Activated naive CD8-positive, alpha-beta T cell treated with anti-CD3 and anti-CD28 coated beads for 36 hours (primary cell): ENCODE measurements at regions not wholly inside any gene's neighbourhood (a gene's known extent, or its start where the extent isn't known, plus 50 kb on each side); places are given as distances from the start of the nearest gene placed in this dataset.

Experiments used
- DNase-seq: peaks from one replicate; pipeline ENCODE4 v3.0.0; 2021
- H3K27ac Mint-ChIP-seq: one replicate; pipeline ENCODE4 v1.8.0; 2022; ENCODE audit warnings: mild to moderate bottlenecking, moderate library complexity, mixed read lengths
- H3K27me3 Mint-ChIP-seq: one replicate; pipeline ENCODE4 v1.8.0; 2022; ENCODE audit warnings: mild to moderate bottlenecking, mixed read lengths
- H3K36me3 Mint-ChIP-seq: one replicate; pipeline ENCODE4 v1.8.0; 2021; ENCODE audit warnings: mild to moderate bottlenecking, mixed read lengths
- H3K4me1 Mint-ChIP-seq: one replicate; pipeline ENCODE4 v1.8.0; 2021; ENCODE audit warnings: mixed read lengths
- H3K4me3 Mint-ChIP-seq: one replicate; pipeline ENCODE4 v1.8.0; 2022; ENCODE audit warnings: mild to moderate bottlenecking, moderate library complexity, mixed read lengths
- H3K9me3 Mint-ChIP-seq: one replicate; pipeline ENCODE4 v1.8.0; 2022; ENCODE audit warnings: mixed read lengths

DNA sequence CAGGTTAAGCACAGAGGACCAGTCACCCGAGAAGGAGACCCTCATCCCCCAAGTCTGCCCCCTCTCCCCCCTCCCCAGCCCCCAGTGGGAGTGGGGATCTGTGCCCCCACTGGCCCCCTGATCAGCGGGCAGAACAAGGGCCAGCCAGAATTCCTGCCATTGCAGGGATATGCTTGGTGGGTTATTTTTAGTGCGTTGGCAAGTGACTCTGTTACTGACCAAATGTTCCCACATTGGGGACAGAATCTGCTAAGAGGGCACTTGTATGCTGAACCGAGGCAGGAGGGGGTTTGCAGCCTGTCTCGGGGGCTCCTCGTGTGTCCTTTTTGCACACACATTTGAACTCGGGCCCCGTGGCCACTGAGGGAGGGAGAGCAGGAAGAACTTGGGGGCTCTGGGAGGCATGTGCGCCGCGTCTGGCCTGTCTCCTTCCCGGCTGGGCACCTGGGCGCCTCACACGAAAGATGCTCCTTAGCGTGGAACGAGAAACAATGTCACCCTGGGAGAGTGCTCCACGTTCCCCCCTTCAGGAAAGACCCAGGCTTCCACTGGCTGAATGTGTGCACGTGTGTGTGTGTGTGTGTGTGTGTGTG lies 66.4 kb upstream of the CASZ1 start:
- no peaks in the 10 kb centered on the region for H3K9me3 Mint-ChIP-seq
- no peaks in the 10 kb centered on the region for H3K36me3 Mint-ChIP-seq
- no peak overlapping the region for H3K4me3 Mint-ChIP-seq
- DNase-seq: no peak
- peaks cover 9% of the 10 kb centered on the region for H3K4me1 Mint-ChIP-seq
- H3K27me3 Mint-ChIP-seq: peaks cover 38% of the 10 kb centered on the region
- no peak overlapping the region for H3K27ac Mint-ChIP-seq

DNA sequence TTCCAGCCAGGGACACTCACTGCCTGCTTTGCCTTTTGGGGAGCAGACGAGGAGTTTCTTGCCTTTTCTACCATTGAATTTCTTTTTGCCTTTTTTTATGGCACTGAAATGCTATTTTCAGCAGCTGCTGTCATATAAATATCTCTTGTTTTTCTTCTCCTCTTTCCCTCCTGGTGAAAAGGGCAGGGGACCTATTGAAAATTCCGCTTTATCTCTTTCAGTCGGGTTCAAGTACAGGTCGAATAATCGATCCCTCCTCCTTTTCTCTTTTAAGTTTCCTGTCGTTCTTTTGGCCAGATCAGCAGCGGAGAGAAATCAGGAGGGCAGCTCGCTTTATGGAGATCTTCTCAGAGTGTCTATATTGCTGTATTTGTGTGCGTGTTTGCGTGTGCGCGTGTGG lies 67.4 kb upstream of the CASZ1 start:
- no peak for DNase-seq
- Mint-ChIP-seq H3K4me1 (peaks cover 10% of the 10 kb centered on the region), H3K27me3 (peaks cover 48% of the 10 kb centered on the region), H3K9me3 (no peaks in the 10 kb centered on the region), H3K36me3 (no peaks in the 10 kb centered on the region), H3K4me3 (no peak overlapping the region), H3K27ac (no peak overlapping the region)

DNA sequence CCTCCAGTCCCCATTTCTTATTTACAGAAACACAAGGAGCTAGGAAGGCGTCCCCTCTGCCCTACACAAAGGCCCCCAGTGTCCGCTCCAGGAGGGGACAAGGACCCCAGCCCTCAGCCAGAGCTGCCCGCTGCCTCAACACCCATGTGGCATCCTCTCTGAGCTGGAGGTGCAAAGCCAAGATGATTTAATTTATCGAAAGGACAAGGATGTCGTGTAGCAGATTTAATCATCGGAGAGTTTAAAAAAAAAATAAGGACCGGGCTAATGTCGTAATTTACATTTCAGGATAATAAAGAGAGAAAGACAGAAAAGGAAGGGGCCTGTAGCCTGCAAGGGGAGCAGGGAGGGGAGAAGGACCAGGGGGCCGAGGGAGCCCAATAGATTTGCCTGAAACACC lies 68.3 kb upstream of the CASZ1 start:
- Mint-ChIP-seq H3K36me3 (no peaks in the 10 kb centered on the region), H3K27ac (no peak overlapping the region), H3K27me3 (peaks cover 53% of the 10 kb centered on the region), H3K9me3 (no peaks in the 10 kb centered on the region), H3K4me1 (peaks cover 10% of the 10 kb centered on the region), H3K4me3 (no peak overlapping the region)
- no peak for DNase-seq

DNA sequence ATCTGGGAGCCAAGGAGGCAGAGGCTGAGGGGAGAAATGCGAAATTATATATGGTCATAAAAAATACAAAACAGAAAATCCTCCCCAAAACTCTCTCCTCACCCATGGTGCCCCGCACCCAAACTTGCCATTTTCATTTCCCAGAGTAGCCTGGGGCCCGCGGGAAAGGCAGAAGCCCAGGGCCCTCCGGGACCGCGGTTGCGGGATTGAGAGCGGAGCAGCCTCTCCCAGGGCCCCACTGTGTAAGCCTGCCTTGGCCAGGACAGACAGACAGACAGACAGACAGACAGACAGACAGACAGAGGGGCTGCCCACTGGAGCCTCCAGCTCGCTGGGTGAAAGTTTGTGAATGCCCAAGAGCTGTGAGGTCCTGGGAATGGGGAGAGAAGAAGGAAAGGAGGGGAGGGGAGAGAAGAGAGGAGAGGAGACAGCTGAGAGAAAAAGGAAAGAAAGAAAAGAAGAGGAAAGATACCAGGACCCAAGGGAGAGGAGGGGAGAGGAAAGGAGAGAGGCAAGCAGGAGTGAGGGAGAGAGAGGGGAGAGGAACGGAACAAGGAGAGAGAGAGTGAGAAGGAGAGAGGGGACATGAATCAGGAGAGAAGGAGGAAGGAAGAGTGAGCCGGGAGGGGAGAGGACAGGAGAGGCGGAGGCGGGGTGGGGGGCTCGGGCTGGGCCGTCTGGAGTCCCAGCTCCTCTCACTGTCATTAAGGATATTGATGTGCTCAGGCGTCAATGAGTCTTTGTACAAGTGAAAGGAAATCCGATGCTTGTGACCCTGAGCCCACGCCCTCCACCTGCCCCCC lies 69.3 kb upstream of the CASZ1 start:
- DNase-seq: no peak
- Mint-ChIP-seq H3K27me3 (peaks cover 61% of the 10 kb centered on the region), H3K9me3 (no peaks in the 10 kb centered on the region), H3K4me3 (no peak overlapping the region), H3K27ac (no peak overlapping the region), H3K4me1 (peaks cover 10% of the 10 kb centered on the region), H3K36me3 (no peaks in the 10 kb centered on the region)

DNA sequence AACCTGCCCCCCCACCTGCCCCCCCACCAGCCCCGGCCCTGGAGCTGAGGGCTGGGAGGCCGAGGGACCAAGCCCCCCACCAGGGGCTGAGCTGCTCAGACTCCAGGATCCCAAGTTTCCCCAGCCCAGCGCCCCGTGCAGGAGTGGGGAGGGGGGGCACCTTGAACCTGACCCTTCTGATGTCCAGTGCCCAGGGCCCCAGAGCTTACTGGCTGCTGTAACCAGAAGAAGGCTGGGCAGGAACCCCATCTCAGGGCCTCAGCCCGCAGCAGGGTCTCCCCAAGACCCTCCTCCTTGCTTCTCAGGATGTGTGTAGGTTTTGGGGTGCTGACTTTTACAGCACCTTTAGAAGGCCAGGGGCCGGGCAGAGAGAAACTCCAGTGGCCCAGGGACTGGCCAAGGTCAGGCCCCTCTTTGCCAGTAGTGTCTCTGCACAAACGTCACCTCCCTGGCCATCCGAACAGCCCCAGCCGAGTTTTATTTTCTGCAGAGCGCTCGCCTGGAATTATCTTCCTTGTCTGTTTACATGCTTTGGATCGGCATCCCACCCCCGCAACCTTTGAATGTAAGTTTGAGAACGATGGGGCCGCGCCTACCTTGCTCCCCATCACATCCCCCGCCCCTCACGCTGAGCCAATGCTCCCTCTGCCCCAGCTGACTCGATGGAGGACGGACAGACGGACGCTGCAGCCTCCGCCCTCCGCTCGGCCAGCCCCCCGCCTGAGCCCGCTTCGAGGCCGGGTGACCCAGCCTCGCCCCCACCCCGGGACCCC lies 70.1 kb upstream of the CASZ1 start:
- H3K9me3 Mint-ChIP-seq: no peaks in the 10 kb centered on the region
- H3K4me1 Mint-ChIP-seq: peaks cover 10% of the 10 kb centered on the region
- DNase-seq: peak; percentile 30
- H3K4me3 Mint-ChIP-seq: peak overlapping the region; percentile 40
- peaks cover 65% of the 10 kb centered on the region for H3K27me3 Mint-ChIP-seq
- no peak overlapping the region for H3K27ac Mint-ChIP-seq
- no peaks in the 10 kb centered on the region for H3K36me3 Mint-ChIP-seq

DNA sequence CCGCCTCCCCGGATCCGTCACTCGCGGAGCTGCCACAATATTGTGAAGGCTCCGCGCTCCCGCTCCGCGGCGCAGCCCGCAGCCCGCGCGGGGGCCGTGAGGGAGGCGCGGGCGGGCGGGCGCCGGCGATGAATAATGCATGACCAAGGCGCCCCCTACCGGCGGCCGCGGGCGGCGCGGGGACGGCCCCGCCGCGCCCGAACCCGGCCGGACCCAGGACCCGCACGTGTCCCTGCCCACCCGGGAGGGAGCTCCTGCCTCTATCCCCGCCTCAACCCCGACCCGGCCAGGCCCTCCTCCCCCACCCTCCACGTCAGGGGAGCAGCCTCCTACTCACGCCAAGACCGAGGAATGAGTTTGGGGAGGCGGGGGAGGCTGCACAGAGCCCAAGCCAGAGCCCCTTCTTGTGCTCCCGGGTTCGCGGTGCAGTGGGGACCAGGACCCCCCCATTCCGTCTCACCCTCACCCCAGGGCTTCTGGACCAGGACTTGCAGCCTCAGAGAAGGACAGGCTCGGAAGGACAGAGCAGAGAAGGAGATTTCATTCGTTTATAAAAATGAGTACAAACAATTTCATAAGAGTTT lies 70.8 kb upstream of the CASZ1 start:
- H3K4me3 Mint-ChIP-seq: no peak overlapping the region
- peaks cover 65% of the 10 kb centered on the region for H3K27me3 Mint-ChIP-seq
- H3K4me1 Mint-ChIP-seq: peaks cover 10% of the 10 kb centered on the region
- H3K27ac Mint-ChIP-seq: no peak overlapping the region
- H3K9me3 Mint-ChIP-seq: no peaks in the 10 kb centered on the region
- DNase-seq: peak; percentile 68
- no peaks in the 10 kb centered on the region for H3K36me3 Mint-ChIP-seq

DNA sequence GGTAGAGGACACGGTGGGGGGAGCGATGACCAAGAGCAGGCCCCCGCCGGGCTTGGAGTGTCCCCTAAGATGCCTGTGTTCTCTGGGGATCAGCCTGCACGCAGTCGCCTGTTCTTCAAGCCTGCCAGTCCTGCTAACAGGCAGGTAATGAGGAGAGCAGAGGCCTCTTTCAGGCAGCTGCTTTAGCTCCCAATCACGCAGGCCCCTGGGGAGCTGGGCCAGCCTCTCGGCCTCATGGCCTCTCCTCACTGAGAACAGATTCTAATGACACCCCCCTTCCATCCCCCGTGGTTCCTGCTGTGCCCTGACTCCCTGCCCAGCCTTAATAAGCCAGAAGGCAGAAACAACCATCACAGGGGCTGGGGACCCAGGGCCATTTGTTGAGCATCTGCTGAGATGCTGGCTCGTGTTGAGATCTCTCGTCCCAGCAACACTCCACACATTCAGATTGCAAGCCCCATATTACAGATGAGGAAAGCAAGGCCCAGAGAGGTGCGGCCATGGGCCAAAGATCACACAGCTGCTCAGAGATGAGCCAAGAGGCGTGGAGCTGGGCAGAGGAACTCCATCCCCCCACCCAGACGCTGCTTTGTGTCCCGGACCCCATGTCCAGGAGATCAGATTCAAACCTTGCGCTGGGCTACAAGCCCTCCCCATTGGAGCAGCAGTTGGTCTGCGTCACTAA lies 71.6 kb upstream of the CASZ1 start:
- Mint-ChIP-seq H3K4me1 (peaks cover 10% of the 10 kb centered on the region), H3K9me3 (no peaks in the 10 kb centered on the region), H3K36me3 (no peaks in the 10 kb centered on the region), H3K4me3 (no peak overlapping the region), H3K27me3 (peaks cover 65% of the 10 kb centered on the region), H3K27ac (no peak overlapping the region)
- DNase-seq: no peak

DNA sequence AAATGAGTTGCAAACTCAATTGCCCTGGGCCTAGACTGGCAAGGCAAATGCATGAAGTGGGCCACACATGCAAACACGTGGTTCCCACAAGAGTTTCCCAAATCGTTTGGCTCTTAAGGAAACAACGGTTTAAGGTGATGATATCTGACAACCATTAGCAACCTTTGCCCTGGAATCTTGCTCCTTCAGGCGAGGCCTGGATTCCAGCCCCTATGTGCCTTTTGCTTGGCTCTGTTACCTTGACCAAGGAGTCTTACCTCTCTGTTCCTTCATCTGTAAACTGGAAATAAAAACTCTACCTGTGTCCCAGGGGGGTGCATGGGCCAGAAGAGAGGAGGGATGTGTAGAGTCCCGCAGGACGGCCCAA lies 72.1 kb upstream of the CASZ1 start:
- DNase-seq: no peak
- Mint-ChIP-seq H3K4me1 (peaks cover 10% of the 10 kb centered on the region), H3K36me3 (no peaks in the 10 kb centered on the region), H3K9me3 (no peaks in the 10 kb centered on the region), H3K27ac (no peak overlapping the region), H3K4me3 (no peak overlapping the region), H3K27me3 (peaks cover 70% of the 10 kb centered on the region)

DNA sequence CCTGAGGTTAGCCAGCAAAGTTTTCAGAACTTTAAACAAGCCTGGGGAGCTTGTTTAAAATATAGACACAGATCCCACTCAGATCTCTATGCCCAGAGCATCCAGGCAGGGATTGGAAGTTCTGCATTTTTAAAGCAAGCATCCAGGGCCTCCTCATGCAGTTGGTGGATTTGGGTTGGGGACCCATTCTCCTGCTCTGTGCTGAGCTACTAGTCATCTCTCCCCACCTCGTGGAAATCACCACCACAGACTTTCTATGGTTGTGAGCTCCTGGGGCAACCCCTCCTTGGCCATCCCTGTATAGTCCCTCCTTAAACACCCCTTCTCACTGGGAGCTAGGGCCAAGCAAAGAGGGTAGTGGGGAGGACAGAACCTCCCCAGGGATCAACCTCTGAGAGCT lies 73.5 kb upstream of the CASZ1 start:
- Mint-ChIP-seq H3K27me3 (peaks cover 62% of the 10 kb centered on the region), H3K4me1 (peaks cover 10% of the 10 kb centered on the region), H3K27ac (no peak overlapping the region), H3K4me3 (no peak overlapping the region), H3K36me3 (no peaks in the 10 kb centered on the region), H3K9me3 (no peaks in the 10 kb centered on the region)
- no peak for DNase-seq

DNA sequence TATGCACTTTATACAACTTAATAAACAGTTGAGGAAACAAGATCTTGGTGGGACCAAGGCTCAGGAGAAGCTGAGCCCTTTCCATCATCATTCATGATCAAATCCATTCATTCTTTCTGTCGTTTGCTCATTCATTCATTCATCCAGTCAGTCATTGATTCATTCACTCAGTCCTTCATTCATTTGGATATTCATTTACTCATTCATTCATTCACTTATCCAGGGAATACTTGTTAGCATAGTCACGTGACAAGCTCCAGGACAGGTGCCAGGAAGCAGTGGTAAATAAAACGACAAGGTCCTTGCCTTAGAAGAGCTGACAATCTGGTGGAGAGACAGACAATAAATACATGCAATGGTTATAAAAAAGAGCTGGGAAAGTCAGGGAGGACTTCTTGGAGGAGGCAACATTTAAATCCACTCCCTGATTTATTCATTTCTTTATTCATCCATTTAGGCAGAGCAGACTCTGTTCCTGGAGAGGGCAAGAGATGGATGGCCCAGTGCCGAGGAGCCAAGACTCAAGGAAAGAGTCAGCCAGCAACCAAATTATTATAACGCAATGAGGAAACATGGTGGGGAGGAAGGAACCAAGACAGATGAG lies 74.1 kb upstream of the CASZ1 start:
- H3K4me3 Mint-ChIP-seq: no peak overlapping the region
- peaks cover 10% of the 10 kb centered on the region for H3K4me1 Mint-ChIP-seq
- H3K9me3 Mint-ChIP-seq: no peaks in the 10 kb centered on the region
- DNase-seq: no peak
- peaks cover 56% of the 10 kb centered on the region for H3K27me3 Mint-ChIP-seq
- H3K36me3 Mint-ChIP-seq: no peaks in the 10 kb centered on the region
- no peak overlapping the region for H3K27ac Mint-ChIP-seq

DNA sequence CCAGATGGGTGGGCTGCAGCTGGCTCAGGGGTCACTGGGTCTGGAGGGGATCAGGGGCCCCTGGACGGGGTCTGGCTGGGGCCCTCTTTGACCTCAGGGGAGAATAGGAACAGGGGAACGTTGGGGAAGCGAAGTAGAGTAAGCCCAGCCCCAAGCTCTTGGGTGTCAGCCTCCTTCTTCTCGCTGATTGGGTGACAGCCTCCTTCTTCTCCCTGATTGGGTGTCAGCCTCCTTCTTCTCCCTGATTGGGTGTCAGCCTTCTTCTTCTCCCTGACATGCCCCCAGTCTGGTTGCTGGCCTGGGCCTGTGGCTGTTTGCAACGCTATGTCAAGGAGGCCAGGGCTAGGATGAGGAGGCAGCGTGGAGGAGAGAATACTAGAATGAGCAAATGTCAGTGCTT lies 76.7 kb upstream of the CASZ1 start:
- DNase-seq: no peak
- Mint-ChIP-seq H3K27ac (no peak overlapping the region), H3K36me3 (no peaks in the 10 kb centered on the region), H3K4me1 (no peaks in the 10 kb centered on the region), H3K27me3 (peaks cover 35% of the 10 kb centered on the region), H3K9me3 (no peaks in the 10 kb centered on the region), H3K4me3 (no peak overlapping the region)

DNA sequence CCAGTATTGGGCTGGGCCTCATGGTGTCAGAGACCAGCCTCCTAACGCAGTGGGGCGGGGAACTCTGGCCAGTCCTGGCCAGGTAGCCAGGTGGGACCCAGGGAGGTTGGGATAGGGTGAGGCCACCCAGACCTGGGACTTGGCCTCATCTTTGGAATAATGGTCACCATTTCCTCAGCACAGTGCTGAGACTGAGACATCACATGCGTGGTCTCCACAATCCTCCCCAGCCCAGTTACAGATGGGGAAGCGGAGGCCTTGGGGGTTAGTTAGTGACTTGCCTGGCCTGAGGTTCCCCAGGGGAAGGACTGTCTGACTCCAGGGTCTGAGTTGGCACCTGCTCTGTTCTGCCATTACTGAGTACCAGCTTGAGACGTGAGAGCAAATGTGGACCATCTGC lies 77.9 kb upstream of the CASZ1 start:
- Mint-ChIP-seq H3K9me3 (no peaks in the 10 kb centered on the region), H3K4me1 (no peaks in the 10 kb centered on the region), H3K36me3 (no peaks in the 10 kb centered on the region), H3K27ac (no peak overlapping the region), H3K4me3 (no peak overlapping the region), H3K27me3 (peaks cover 23% of the 10 kb centered on the region)
- no peak for DNase-seq

DNA sequence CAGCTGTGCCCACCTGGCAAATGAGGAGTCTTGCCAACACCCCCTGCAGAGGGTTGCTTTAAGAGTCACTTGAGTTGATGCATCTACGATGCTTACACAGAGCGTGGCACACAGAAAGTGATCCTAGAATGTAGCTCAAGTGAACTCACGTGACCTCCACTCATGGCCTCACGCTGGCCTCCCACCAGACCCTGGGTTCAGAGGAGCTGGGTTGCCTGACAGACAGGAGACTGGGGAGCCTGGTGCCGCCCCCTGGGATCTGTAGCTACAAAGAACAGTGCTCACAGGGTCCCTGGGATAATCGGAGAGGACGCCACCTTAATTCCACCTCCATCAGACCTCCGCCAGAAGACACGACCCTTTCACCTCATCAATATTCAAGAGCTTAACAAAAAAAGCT lies 81.4 kb upstream of the CASZ1 start:
- no peak for DNase-seq
- no peak overlapping the region for H3K27ac Mint-ChIP-seq
- H3K9me3 Mint-ChIP-seq: no peaks in the 10 kb centered on the region
- H3K36me3 Mint-ChIP-seq: no peaks in the 10 kb centered on the region
- peaks cover 15% of the 10 kb centered on the region for H3K27me3 Mint-ChIP-seq
- no peak overlapping the region for H3K4me3 Mint-ChIP-seq
- H3K4me1 Mint-ChIP-seq: no peaks in the 10 kb centered on the region

DNA sequence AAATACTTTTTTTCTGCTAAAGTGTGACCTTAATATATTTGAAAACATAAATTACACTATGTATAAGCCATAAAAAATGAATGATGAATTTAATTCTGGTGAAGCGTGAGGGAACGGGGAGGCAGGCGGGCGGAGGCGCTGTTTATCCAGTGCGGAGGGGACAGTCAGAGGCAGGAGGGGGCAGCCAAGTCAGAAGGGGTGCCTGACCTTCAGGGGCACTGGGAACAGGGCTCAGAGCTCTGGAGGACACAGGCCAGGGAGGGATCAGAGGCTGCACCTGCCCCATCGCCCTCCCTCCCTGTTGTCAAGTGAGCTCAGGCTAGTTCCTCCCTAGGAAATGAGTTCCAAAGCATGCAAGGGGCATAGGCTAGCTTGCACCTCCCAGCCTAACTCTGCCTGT lies 82.0 kb upstream of the CASZ1 start:
- Mint-ChIP-seq H3K4me1 (no peaks in the 10 kb centered on the region), H3K36me3 (no peaks in the 10 kb centered on the region), H3K27ac (no peak overlapping the region), H3K4me3 (no peak overlapping the region), H3K9me3 (no peaks in the 10 kb centered on the region), H3K27me3 (peaks cover 11% of the 10 kb centered on the region)
- DNase-seq: no peak

DNA sequence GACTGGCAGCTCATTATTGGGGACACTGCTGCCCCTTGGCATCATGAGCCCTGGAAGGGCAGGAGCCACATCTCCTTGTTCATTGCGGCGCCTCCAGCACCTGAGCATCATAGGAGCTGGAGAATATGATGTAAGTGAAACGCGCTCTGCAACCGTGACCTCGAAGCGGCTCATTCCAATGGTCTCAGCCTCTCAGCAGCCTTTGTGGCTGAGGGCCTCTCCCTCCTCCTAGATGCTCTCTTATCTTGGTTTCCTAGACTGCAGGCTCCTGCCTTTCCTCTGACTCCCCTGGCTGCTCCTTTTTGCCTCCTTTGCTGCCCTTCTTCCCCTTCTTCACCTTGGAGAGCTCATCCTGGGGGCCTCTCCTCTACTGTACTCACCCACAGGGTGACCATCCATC lies 83.6 kb upstream of the CASZ1 start:
- no peak for DNase-seq
- H3K36me3 Mint-ChIP-seq: no peaks in the 10 kb centered on the region

More for the DNA sequence above, 83.6 kb upstream of the CASZ1 start:
- Mint-ChIP-seq H3K9me3 (no peaks in the 10 kb centered on the region), H3K4me3 (no peak overlapping the region), H3K27ac (no peak overlapping the region), H3K27me3 (peaks cover 3% of the 10 kb centered on the region), H3K4me1 (no peaks in the 10 kb centered on the region)
